NT2/D1 (cell line): ENCODE measurements at regions not wholly inside any gene's neighbourhood (a gene's known extent, or its start where the extent isn't known, plus 50 kb on each side); places are given as distances from the start of the nearest gene placed in this dataset.

Experiments
- DNase-seq: peaks from one replicate; pipeline ENCODE4 v3.0.0-alpha.2; 2011; ENCODE audit warnings: low read depth, low spot score
- H3K27me3 ChIP-seq: 2 replicates; pipeline ENCODE4 v1.6.0; 2011; ENCODE audit warnings: mild to moderate bottlenecking; ENCODE audit not compliant: insufficient read length, insufficient read depth
- H3K36me3 ChIP-seq: 2 replicates; pipeline ENCODE4 v1.6.1; 2011; ENCODE audit warnings: mild to moderate bottlenecking, low read length, mixed read lengths; ENCODE audit not compliant: insufficient read depth, insufficient read length
- H3K4me1 ChIP-seq: 2 replicates; pipeline ENCODE4 v1.5.1; 2011; ENCODE audit not compliant: insufficient read depth, insufficient read length
- H3K4me3 ChIP-seq: 2 replicates; pipeline ENCODE4 v1.5.1; 2011; ENCODE audit warnings: low read depth; ENCODE audit not compliant: insufficient read length
- H3K9ac ChIP-seq: 2 replicates; pipeline ENCODE4 v1.6.0; 2011; ENCODE audit warnings: low read depth; ENCODE audit not compliant: insufficient read length
- H3K9me3 ChIP-seq: 2 replicates; pipeline ENCODE4 v1.5.1; 2011; ENCODE audit warnings: mild to moderate bottlenecking, low read length; ENCODE audit not compliant: insufficient read depth
- SUZ12 ChIP-seq: IDR thresholded peaks from 2 replicates; pipeline ENCODE4 v1.6.1; 2011; ENCODE audit not compliant: insufficient read length, insufficient read depth; ENCODE audit errors: extremely low read depth
- YY1 ChIP-seq: IDR thresholded peaks from 2 replicates; pipeline ENCODE4 v1.6.1; 2011; ENCODE audit not compliant: insufficient read length, insufficient read depth
- ZNF274 ChIP-seq: IDR thresholded peaks from 2 replicates; pipeline ENCODE4 v1.6.1; 2011; ENCODE audit warnings: mild to moderate bottlenecking, low read depth, low read length

- Histone ChIP-seq H3K9ac (no peak overlapping the region), H3K27me3 (no peaks in the 10 kb centered on the region), H3K4me1 (peaks cover 3% of the 10 kb centered on the region), H3K4me3 (no peak overlapping the region), H3K9me3 (no peaks in the 10 kb centered on the region), H3K36me3 (no peaks in the 10 kb centered on the region)
- TF ChIP-seq SUZ12 (no peak), ZNF274 (no peak), YY1 (no peak)
- no peak for DNase-seq
Observed at GRCh38 chr15:93289941-93290617, 201.1 kb upstream of the RGMA start.

- no peaks in the 10 kb centered on the region for H3K9me3 ChIP-seq
- no peak overlapping the region for H3K4me3 ChIP-seq
- DNase-seq = no peak
- TF ChIP-seq YY1 (no peak), ZNF274 (no peak), SUZ12 (no peak)
- H3K9ac ChIP-seq = no peak overlapping the region
- H3K4me1 ChIP-seq = peaks cover 3% of the 10 kb centered on the region
- no peaks in the 10 kb centered on the region for H3K27me3 ChIP-seq
- H3K36me3 ChIP-seq = no peaks in the 10 kb centered on the region
Observed at GRCh38 chr15:93288728-93289294, 199.8 kb upstream of the RGMA start.

- TF ChIP-seq SUZ12 = no peak
- no peak for TF ChIP-seq ZNF274
- no peak for TF ChIP-seq YY1
- no peak for DNase-seq
- Histone ChIP-seq H3K4me3 (no peak overlapping the region), H3K9me3 (no peaks in the 10 kb centered on the region), H3K4me1 (peaks cover 3% of the 10 kb centered on the region), H3K27me3 (no peaks in the 10 kb centered on the region), H3K9ac (no peak overlapping the region), H3K36me3 (no peaks in the 10 kb centered on the region)
Observed at GRCh38 chr15:93286446-93286845, 197.4 kb upstream of the RGMA start.

- no peaks in the 10 kb centered on the region for H3K9me3 ChIP-seq
- no peaks in the 10 kb centered on the region for H3K27me3 ChIP-seq
- no peak for TF ChIP-seq ZNF274
- TF ChIP-seq SUZ12 = no peak
- TF ChIP-seq YY1 = no peak
- DNase-seq = no peak
- no peak overlapping the region for H3K4me3 ChIP-seq
- H3K36me3 ChIP-seq = no peaks in the 10 kb centered on the region
- no peak overlapping the region for H3K9ac ChIP-seq
- H3K4me1 ChIP-seq = peaks cover 3% of the 10 kb centered on the region
Observed at GRCh38 chr15:93283854-93284253, 194.8 kb upstream of the RGMA start.

- no peaks in the 10 kb centered on the region for H3K9me3 ChIP-seq
- H3K9ac ChIP-seq = no peak overlapping the region
- DNase-seq = no peak
- H3K4me1 ChIP-seq = peaks cover 3% of the 10 kb centered on the region
- H3K4me3 ChIP-seq = no peak overlapping the region
- TF ChIP-seq YY1 (no peak), SUZ12 (no peak), ZNF274 (no peak)
- H3K27me3 ChIP-seq = no peaks in the 10 kb centered on the region
- no peaks in the 10 kb centered on the region for H3K36me3 ChIP-seq
Observed at GRCh38 chr15:93282808-93283207, 193.8 kb upstream of the RGMA start.

GRCh38 chr15:93278783-93279182, 189.8 kb upstream of the RGMA start:
- H3K4me1 ChIP-seq = no peaks in the 10 kb centered on the region
- no peak for DNase-seq
- no peak for TF ChIP-seq YY1
- TF ChIP-seq ZNF274 = no peak
- TF ChIP-seq SUZ12 = no peak
- H3K9me3 ChIP-seq = no peaks in the 10 kb centered on the region
- no peaks in the 10 kb centered on the region for H3K27me3 ChIP-seq
- H3K4me3 ChIP-seq = no peak overlapping the region
- no peak overlapping the region for H3K9ac ChIP-seq
- H3K36me3 ChIP-seq = no peaks in the 10 kb centered on the region

- TF ChIP-seq YY1 = no peak
- TF ChIP-seq SUZ12 = no peak
- TF ChIP-seq ZNF274 = no peak
- Histone ChIP-seq H3K4me1 (no peaks in the 10 kb centered on the region), H3K27me3 (no peaks in the 10 kb centered on the region), H3K36me3 (no peaks in the 10 kb centered on the region), H3K9ac (no peak overlapping the region), H3K9me3 (peaks cover 4% of the 10 kb centered on the region; the same call in 1 of the 2 replicates), H3K4me3 (no peak overlapping the region)
- no peak for DNase-seq
Observed at GRCh38 chr15:93278006-93278405, 189.0 kb upstream of the RGMA start.
